H9 (cell line): ENCODE measurements at regions not wholly inside any gene's neighbourhood (a gene's known extent, or its start where the extent isn't known, plus 50 kb on each side); places are given as distances from the start of the nearest gene placed in this dataset.

Experiments
- DNase-seq: peaks from one replicate; pipeline ENCODE4 v3.0.0-alpha.2; 2017
- H2AFZ ChIP-seq: one replicate; pipeline ENCODE4 v1.6.1; 2013; ENCODE audit warnings: mild to moderate bottlenecking, low read length, control low read depth, moderate library complexity
- H2AK5ac ChIP-seq: 2 replicates; pipeline ENCODE4 v1.6.1; 2013; ENCODE audit warnings: low read length, control low read depth, mixed read lengths; ENCODE audit not compliant: insufficient read length
- H2BK120ac ChIP-seq: one replicate; pipeline ENCODE4 v1.6.1; 2013; ENCODE audit warnings: low read depth, mild to moderate bottlenecking, low read length, control low read depth, inconsistent platforms; ENCODE audit not compliant: poor library complexity, severe bottlenecking
- H2BK12ac ChIP-seq: 2 replicates; pipeline ENCODE4 v1.6.1; 2013; ENCODE audit warnings: low read length, control low read depth, mixed read lengths, low read depth; ENCODE audit not compliant: insufficient read length
- H2BK15ac ChIP-seq: 2 replicates; pipeline ENCODE4 v1.6.1; 2013; ENCODE audit warnings: low read depth, low read length, control low read depth
- H2BK20ac ChIP-seq: one replicate; pipeline ENCODE4 v1.6.1; 2013; ENCODE audit warnings: low read depth, mild to moderate bottlenecking, low read length, control low read depth, inconsistent platforms; ENCODE audit not compliant: poor library complexity, severe bottlenecking
- H2BK5ac ChIP-seq: 2 replicates; pipeline ENCODE4 v1.6.1; 2013; ENCODE audit warnings: low read length, control low read depth, mixed read lengths; ENCODE audit not compliant: insufficient read length
- H3K14ac ChIP-seq: 2 replicates; pipeline ENCODE4 v1.6.1; 2013; ENCODE audit warnings: low read length, control low read depth; ENCODE audit not compliant: insufficient read depth
- H3K18ac ChIP-seq: 2 replicates; pipeline ENCODE4 v1.6.1; 2013; ENCODE audit warnings: low read depth, mild to moderate bottlenecking, mixed read lengths, low read length, control low read depth; ENCODE audit not compliant: insufficient read length
- H3K23ac ChIP-seq: 2 replicates; pipeline ENCODE4 v1.6.1; 2013; ENCODE audit warnings: low read length, control low read depth, mixed read lengths, low read depth; ENCODE audit not compliant: insufficient read length
- H3K23me2 ChIP-seq: 2 replicates; pipeline ENCODE4 v1.6.1; 2013; ENCODE audit warnings: low read depth, mild to moderate bottlenecking, mixed read lengths, low read length, control low read depth; ENCODE audit not compliant: insufficient read length, poor library complexity, severe bottlenecking
- H3K27ac ChIP-seq: 2 replicates; pipeline ENCODE4 v1.5.1; 2013; ENCODE audit warnings: low read length, control low read depth, mixed read lengths, low read depth; ENCODE audit not compliant: insufficient read length
- H3K27me3 ChIP-seq: 2 replicates; pipeline ENCODE4 v1.6.1; 2013; ENCODE audit warnings: low read length, control low read depth, inconsistent platforms; ENCODE audit not compliant: insufficient read depth
- H3K4ac ChIP-seq: 2 replicates; pipeline ENCODE4 v1.6.1; 2013; ENCODE audit warnings: low read depth, mild to moderate bottlenecking, control low read depth, inconsistent platforms, low read length, moderate library complexity
- H3K4me1 ChIP-seq: 2 replicates; pipeline ENCODE4 v1.6.1; 2013; ENCODE audit warnings: low read length, control low read depth, inconsistent platforms; ENCODE audit not compliant: insufficient read depth
- H3K4me2 ChIP-seq: 2 replicates; pipeline ENCODE4 v1.6.1; 2013; ENCODE audit warnings: low read length, control low read depth, mixed read lengths; ENCODE audit not compliant: insufficient read length, insufficient read depth
- H3K56ac ChIP-seq: 2 replicates; pipeline ENCODE4 v1.6.1; 2013; ENCODE audit warnings: low read depth, mild to moderate bottlenecking, mixed read lengths, low read length, control low read depth; ENCODE audit not compliant: insufficient read length
- H3K79me1 ChIP-seq: 2 replicates; pipeline ENCODE4 v1.6.1; 2013; ENCODE audit warnings: low read depth, mild to moderate bottlenecking, moderate library complexity, low read length, control low read depth, inconsistent platforms; ENCODE audit not compliant: insufficient read depth, poor library complexity, severe bottlenecking
- H3K79me2 ChIP-seq: 2 replicates; pipeline ENCODE4 v1.6.1; 2013; ENCODE audit warnings: low read length, control low read depth, inconsistent platforms; ENCODE audit not compliant: insufficient read depth
- H3K9ac ChIP-seq: 2 replicates; pipeline ENCODE4 v1.6.1; 2013; ENCODE audit warnings: low read length, control low read depth, mixed read lengths; ENCODE audit not compliant: insufficient read length; ENCODE audit errors: extremely low read depth
- H3K9me3 ChIP-seq: one replicate; pipeline ENCODE4 v1.6.1; 2013; ENCODE audit warnings: low read depth, low read length, inconsistent platforms; ENCODE audit not compliant: control insufficient read depth
- H3T11ph ChIP-seq: one replicate; pipeline ENCODE4 v1.6.1; 2013; ENCODE audit warnings: mild to moderate bottlenecking, low read length, control low read depth, inconsistent platforms
- H4K20me1 ChIP-seq: one replicate; pipeline ENCODE4 v1.6.1; 2013; ENCODE audit not compliant: control insufficient read depth, insufficient read length, insufficient read depth
- H4K5ac ChIP-seq: 2 replicates; pipeline ENCODE4 v1.6.1; 2013; ENCODE audit warnings: low read depth, mild to moderate bottlenecking, mixed read lengths, low read length, control low read depth; ENCODE audit not compliant: insufficient read length
- H4K8ac ChIP-seq: replicated peaks from 2 replicates; pipeline ENCODE4 v1.6.1; 2013; ENCODE audit warnings: low read length, control low read depth, mixed read lengths, low read depth; ENCODE audit not compliant: insufficient read length
- H4K91ac ChIP-seq: 2 replicates; pipeline ENCODE4 v1.6.1; 2013; ENCODE audit warnings: low read depth, mild to moderate bottlenecking, moderate library complexity, mixed read lengths, low read length, control low read depth; ENCODE audit not compliant: insufficient read length
- H3K27ac Mint-ChIP-seq, 3 experiments: 2 replicates in 2 of 3; 3 replicates in 1 of 3; pipeline ENCODE4 v1.8.0; 2020 to 2021; ENCODE audit warnings: mixed read lengths in 3 of 3, mild to moderate bottlenecking in 1 of 3, moderate library complexity in 1 of 3
- H3K27me3 Mint-ChIP-seq: 2 replicates; pipeline ENCODE4 v1.8.0; 2021; ENCODE audit warnings: low read depth, mild to moderate bottlenecking, moderate library complexity, mixed read lengths
- H3K36me3 Mint-ChIP-seq, 3 experiments: 2 replicates in 2 of 3; 3 replicates in 1 of 3; pipeline ENCODE4 v1.8.0; 2020 to 2021; ENCODE audit warnings: low read depth in 3 of 3, mixed read lengths in 3 of 3; ENCODE audit not compliant: insufficient read depth in 1 of 3
- H3K4me1 Mint-ChIP-seq, 2 experiments: 2 replicates each; pipeline ENCODE4 v1.8.0; 2020; ENCODE audit warnings: mixed read lengths in 2 of 2
- H3K4me3 Mint-ChIP-seq, 2 experiments: 2 replicates in 1 of 2; 3 replicates in 1 of 2; pipeline ENCODE4 v1.8.0; 2020 to 2021; ENCODE audit warnings: mild to moderate bottlenecking in 2 of 2, mixed read lengths in 2 of 2, moderate library complexity in 1 of 2
- H3K9me3 Mint-ChIP-seq, 2 experiments: 2 replicates in 1 of 2; 3 replicates in 1 of 2; pipeline ENCODE4 v1.8.0; 2020; ENCODE audit warnings: mild to moderate bottlenecking in 2 of 2, mixed read lengths in 2 of 2, moderate library complexity in 1 of 2
- WGBS: extraction: QIAGEN DNeasy Blood & Tissue Kit; methylation state at CpG from one replicate; pipeline ENCODE4 v1.1.7; 2013; ENCODE audit warnings: missing lambda C conversion rate, low lambda C conversion rate, mixed read lengths; ENCODE audit not compliant: insufficient read length; ENCODE audit errors: extremely low coverage; 5-methylcytosine and 5-hydroxymethylcytosine counted together
- TF ChIP-seq, protein P1 (sequence below): fragments of 200-600 bp; sonication (generic); conservative IDR thresholded peaks from 3 replicates; pipeline ENCODE4 v1.8.0; 2021; ENCODE audit warnings: antibody characterized with exemption, mild to moderate bottlenecking

DNA sequence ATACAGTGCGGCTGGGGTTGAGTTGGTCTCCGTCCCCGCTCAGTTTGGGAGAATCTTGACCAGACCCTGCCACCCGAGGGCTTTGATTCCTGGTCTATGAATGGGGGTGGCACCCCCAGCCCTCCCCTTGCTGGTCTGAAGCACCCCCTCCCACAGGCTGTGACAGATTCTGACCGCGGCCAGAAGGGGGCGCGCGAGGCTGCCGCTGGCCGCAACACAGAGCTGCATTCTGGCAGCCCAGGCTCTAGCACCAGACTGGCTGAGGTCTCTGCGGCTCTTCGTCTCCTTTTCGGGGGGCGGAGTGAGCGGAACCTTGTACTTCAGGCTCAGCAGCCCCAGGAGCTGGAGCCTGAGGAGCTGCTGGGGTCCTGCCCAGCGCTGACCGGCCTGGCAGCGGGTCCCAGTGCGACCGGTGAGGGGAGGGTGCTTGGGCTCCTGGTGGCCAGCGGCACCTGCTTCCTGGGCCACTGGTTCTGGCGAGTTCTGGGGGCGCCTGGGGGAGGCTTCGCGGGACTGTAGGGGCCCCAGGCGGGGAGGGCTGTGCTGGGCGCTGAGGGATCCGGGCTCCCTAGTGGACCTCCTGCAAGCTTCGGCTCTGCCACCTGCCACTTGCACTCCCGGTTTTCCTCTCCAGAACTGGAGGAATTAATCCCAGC is 1011.6 kb downstream of the KCNJ18 start:
- H3K4me2 ChIP-seq, result no peak overlapping the region
- no peaks in the 10 kb centered on the region for H3K79me2 ChIP-seq
- H2AK5ac ChIP-seq, result no peak overlapping the region
- no peak overlapping the region for H4K8ac ChIP-seq
- no peak overlapping the region for H4K91ac ChIP-seq
- Mint-ChIP-seq H3K4me3 (no peak overlapping the region), H3K36me3 (peaks cover 3 to 22% (median 13%) of the 10 kb centered on the region in 3 experiments; a peak in 6 of 7 replicates), H3K4me1 (no peaks in the 10 kb centered on the region), H3K27ac (no peak overlapping the region), H3K27me3 (no peaks in the 10 kb centered on the region; the same call in 1 of the 2 replicates), H3K9me3 (peaks cover 88% of the 10 kb centered on the region in 2 experiments)
- no peak overlapping the region for H3K14ac ChIP-seq
- no peak overlapping the region for H2AFZ ChIP-seq
- H3K4ac ChIP-seq, result no peak overlapping the region
- no peak overlapping the region for H3K9ac ChIP-seq
- no peak overlapping the region for H2BK15ac ChIP-seq
- no peaks in the 10 kb centered on the region for H4K20me1 ChIP-seq
- no peaks in the 10 kb centered on the region for H3K27me3 ChIP-seq
- H2BK5ac ChIP-seq, result no peak overlapping the region
- TF ChIP-seq, protein P1, sequence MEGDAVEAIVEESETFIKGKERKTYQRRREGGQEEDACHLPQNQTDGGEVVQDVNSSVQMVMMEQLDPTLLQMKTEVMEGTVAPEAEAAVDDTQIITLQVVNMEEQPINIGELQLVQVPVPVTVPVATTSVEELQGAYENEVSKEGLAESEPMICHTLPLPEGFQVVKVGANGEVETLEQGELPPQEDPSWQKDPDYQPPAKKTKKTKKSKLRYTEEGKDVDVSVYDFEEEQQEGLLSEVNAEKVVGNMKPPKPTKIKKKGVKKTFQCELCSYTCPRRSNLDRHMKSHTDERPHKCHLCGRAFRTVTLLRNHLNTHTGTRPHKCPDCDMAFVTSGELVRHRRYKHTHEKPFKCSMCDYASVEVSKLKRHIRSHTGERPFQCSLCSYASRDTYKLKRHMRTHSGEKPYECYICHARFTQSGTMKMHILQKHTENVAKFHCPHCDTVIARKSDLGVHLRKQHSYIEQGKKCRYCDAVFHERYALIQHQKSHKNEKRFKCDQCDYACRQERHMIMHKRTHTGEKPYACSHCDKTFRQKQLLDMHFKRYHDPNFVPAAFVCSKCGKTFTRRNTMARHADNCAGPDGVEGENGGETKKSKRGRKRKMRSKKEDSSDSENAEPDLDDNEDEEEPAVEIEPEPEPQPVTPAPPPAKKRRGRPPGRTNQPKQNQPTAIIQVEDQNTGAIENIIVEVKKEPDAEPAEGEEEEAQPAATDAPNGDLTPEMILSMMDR, result no peak
- H2BK120ac ChIP-seq, result no peak overlapping the region
- no peak overlapping the region for H3K18ac ChIP-seq
- H3K23ac ChIP-seq, result no peak overlapping the region
- no peaks in the 10 kb centered on the region for H3K4me1 ChIP-seq
- no peak overlapping the region for H3T11ph ChIP-seq
- peaks cover 66% of the 10 kb centered on the region for H3K9me3 ChIP-seq
- WGBS, result no CpG with 5 or more reads among the region's 31 CpGs
- no peak overlapping the region for H3K56ac ChIP-seq
- H2BK20ac ChIP-seq, result no peak overlapping the region
- H3K23me2 ChIP-seq, result no peaks in the 10 kb centered on the region
- H3K27ac ChIP-seq, result no peak overlapping the region
- H3K79me1 ChIP-seq, result no peaks in the 10 kb centered on the region
- H4K5ac ChIP-seq, result no peak overlapping the region
- DNase-seq, result no peak
- no peak overlapping the region for H2BK12ac ChIP-seq
